Parathyroid adenoma (tissue), 2 donors: ENCODE measurements at regions not wholly inside any gene's neighbourhood (a gene's known extent, or its start where the extent isn't known, plus 50 kb on each side); places are given as distances from the start of the nearest gene placed in this dataset.
"Not testable (repeated sequence)": the region's sequence is repeated elsewhere in the genome, so short reads cannot be mapped to it uniquely, and the experiment has no call there.

ENCODE experiments used
- H2AFZ ChIP-seq: fragments of 300-600 bp; sonication (generic); one replicate; pipeline ENCODE4 v1.7.0; 2017; ENCODE audit warnings: antibody characterized with exemption, mild to moderate bottlenecking
- H3K27ac ChIP-seq: fragments of 300-600 bp; sonication (generic); one replicate; pipeline ENCODE4 v1.7.0; 2017
- H3K27me3 ChIP-seq: fragments of 300-600 bp; sonication (generic); one replicate; pipeline ENCODE4 v1.7.0; 2017; ENCODE audit warnings: low read length; ENCODE audit not compliant: control insufficient read depth, insufficient read depth
- H3K36me3 ChIP-seq: fragments of 300-600 bp; sonication (generic); one replicate; pipeline ENCODE4 v1.7.0; 2017; ENCODE audit warnings: low read length; ENCODE audit not compliant: control insufficient read depth, insufficient read depth
- H3K4me1 ChIP-seq: fragments of 300-600 bp; sonication (generic); one replicate; pipeline ENCODE4 v1.7.0; 2017; ENCODE audit warnings: control low read depth
- H3K4me2 ChIP-seq: fragments of 300-600 bp; sonication (generic); one replicate; pipeline ENCODE4 v1.7.0; 2017; ENCODE audit warnings: low read length
- H3K4me3 ChIP-seq: fragments of 300-600 bp; sonication (generic); one replicate; pipeline ENCODE4 v1.7.0; 2017; ENCODE audit warnings: low read depth, low read length
- H3K79me2 ChIP-seq: fragments of 300-600 bp; sonication (generic); one replicate; pipeline ENCODE4 v1.7.0; 2017; ENCODE audit warnings: control low read depth
- H3K9ac ChIP-seq: fragments of 300-600 bp; sonication (generic); one replicate; pipeline ENCODE4 v1.7.0; 2017; ENCODE audit warnings: mild to moderate bottlenecking
- H3K9me3 ChIP-seq: fragments of 300-600 bp; sonication (generic); one replicate; pipeline ENCODE4 v1.7.0; 2017; ENCODE audit warnings: low read length; ENCODE audit not compliant: control insufficient read depth
- CTCF ChIP-seq: fragments of 300-600 bp; sonication (generic); IDR thresholded peaks from one replicate; pipeline ENCODE4 v1.7.0; 2017; ENCODE audit warnings: antibody characterized with exemption, mild to moderate bottlenecking
- donor health status: primary hyperparathyroidism.

- no peak overlapping the region for H3K4me2 ChIP-seq
- H3K36me3 ChIP-seq: no peaks in the 10 kb centered on the region
- H3K9ac ChIP-seq: no peak overlapping the region
- no peaks in the 10 kb centered on the region for H3K79me2 ChIP-seq
- H3K27ac ChIP-seq: no peak overlapping the region
- H3K4me1 ChIP-seq: no peaks in the 10 kb centered on the region
- H3K27me3 ChIP-seq: no peaks in the 10 kb centered on the region
- H3K9me3 ChIP-seq: no peaks in the 10 kb centered on the region
- H3K4me3 ChIP-seq: no peak overlapping the region
- no peak overlapping the region for H2AFZ ChIP-seq
- no peak for TF ChIP-seq CTCF
Measured at GRCh38 chr11:130536106-130537040, 87.9 kb downstream of the ADAMTS15 start.

GRCh38 chr11:130539680-130540079 is 91.2 kb downstream of the ADAMTS15 start:
- not testable (repeated sequence) for H3K4me3 ChIP-seq, H3K9me3 ChIP-seq, H3K79me2 ChIP-seq, H3K9ac ChIP-seq, H3K36me3 ChIP-seq, H3K27ac ChIP-seq, H3K4me1 ChIP-seq, H3K27me3 ChIP-seq, H3K4me2 ChIP-seq, H2AFZ ChIP-seq

- Histone ChIP-seq H3K27me3 (no peaks in the 10 kb centered on the region), H2AFZ (no peak overlapping the region), H3K36me3 (no peaks in the 10 kb centered on the region), H3K9me3 (no peaks in the 10 kb centered on the region), H3K4me2 (no peak overlapping the region), H3K4me3 (no peak overlapping the region), H3K9ac (no peak overlapping the region), H3K27ac (no peak overlapping the region), H3K79me2 (no peaks in the 10 kb centered on the region), H3K4me1 (no peaks in the 10 kb centered on the region)
- TF ChIP-seq CTCF: no peak
Measured at GRCh38 chr11:130544266-130544665, 95.8 kb downstream of the ADAMTS15 start.

- H3K9me3 ChIP-seq: no peaks in the 10 kb centered on the region
- no peaks in the 10 kb centered on the region for H3K4me1 ChIP-seq
- H3K27ac ChIP-seq: no peak overlapping the region
- H3K4me2 ChIP-seq: no peak overlapping the region
- no peak overlapping the region for H3K4me3 ChIP-seq
- no peaks in the 10 kb centered on the region for H3K27me3 ChIP-seq
- TF ChIP-seq CTCF: no peak
- H2AFZ ChIP-seq: no peak overlapping the region
- H3K36me3 ChIP-seq: no peaks in the 10 kb centered on the region
- no peaks in the 10 kb centered on the region for H3K79me2 ChIP-seq
- no peak overlapping the region for H3K9ac ChIP-seq
Measured at GRCh38 chr11:130545449-130546072, 97.1 kb downstream of the ADAMTS15 start.

GRCh38 chr11:130546438-130546837 is 98.0 kb downstream of the ADAMTS15 start:
- Histone ChIP-seq H3K27me3 (no peaks in the 10 kb centered on the region), H2AFZ (no peak overlapping the region)
- no peak for TF ChIP-seq CTCF

More at GRCh38 chr11:130546438-130546837, 98.0 kb downstream of the ADAMTS15 start:
- no peak overlapping the region for H3K27ac ChIP-seq
- H3K36me3 ChIP-seq: no peaks in the 10 kb centered on the region
- no peaks in the 10 kb centered on the region for H3K4me1 ChIP-seq
- no peak overlapping the region for H3K4me3 ChIP-seq
- no peaks in the 10 kb centered on the region for H3K79me2 ChIP-seq
- H3K9me3 ChIP-seq: no peaks in the 10 kb centered on the region
- no peak overlapping the region for H3K4me2 ChIP-seq
- no peak overlapping the region for H3K9ac ChIP-seq
